Pancreas (tissue), 10 donors: ENCODE measurements at regions not wholly inside any gene's neighbourhood (a gene's known extent, or its start where the extent isn't known, plus 50 kb on each side); places are given as distances from the start of the nearest gene placed in this dataset.

Experiments
- ATAC-seq, 4 donors: fragments of 200-7000 bp; cut with Tn5 transposase; one replicate each; pipeline versions ENCODE4 v1.8.0 to v1.9.1; 2020; ENCODE audit warnings: mild to moderate bottlenecking in 4 of 4, moderate library complexity in 4 of 4
- DNase-seq, 6 donors: peaks; one replicate each; pipeline ENCODE4 v3.0.0-alpha.2; 2020
- FAIRE-seq: peaks from 2 replicates; lab custom pipeline; 2012; peaks lifted over from hg19 to GRCh38; lab: Jason Lieb, UNC
- H3K27ac ChIP-seq, 4 donors: fragments of 200-600 bp; sonication (generic); 1 replicate in 3 of 4; 2 replicates in 1 of 4; pipeline versions ENCODE4 v1.5.0 to v1.8.0; 2020
- H3K27me3 ChIP-seq, 4 donors: fragments of 200-600 bp; one replicate each; pipeline ENCODE4 v1.8.0; 2021
- H3K36me3 ChIP-seq, 3 donors: fragments of 200-600 bp; sonication (generic) in 1 of 3; one replicate each; pipeline versions ENCODE4 v1.5.0 to v1.8.0; 2020 to 2021
- H3K4me1 ChIP-seq, 3 donors: fragments of 200-600 bp; one replicate each; pipeline ENCODE4 v1.8.0; 2021
- H3K4me3 ChIP-seq, 4 donors: fragments of 200-600 bp; sonication (generic) in 2 of 4; one replicate each; pipeline versions ENCODE4 v1.5.0 to v1.8.0; 2020 to 2021
- H3K9me3 ChIP-seq, 4 donors: fragments of 200-600 bp; one replicate each; pipeline ENCODE4 v1.8.0; 2021
- CTCF ChIP-seq, 4 donors: fragments of 200-600 bp; sonication (generic) in 3 of 4; IDR thresholded peaks; one replicate each; pipeline versions ENCODE4 v1.5.0 to v1.8.0; 2021; ENCODE audit warnings: antibody characterized with exemption in 4 of 4
- WGBS, 2 donors: extraction: QIAGEN DNeasy Blood & Tissue Kit; methylation state at CpG; one replicate each; pipeline ENCODE4 v1.1.7; 2013; 5-methylcytosine and 5-hydroxymethylcytosine counted together
- intact Hi-C, 3 donors: fragments of 100-400 bp; cut with DNase I; formaldehyde crosslinking; loops; one replicate each; pipeline versions ENCODE4 v1.11.1 to v1.14.2; 2022
- donor health status: healthy with polysubstance abuse.
- donor health status: DM: no; HTN: no; CAD: no; lungs with moderate emphysema.
- donor health status: DM: no; HTN: no; CAD: no.
- donor health status: control.
- donor health status: control.
- donor health status: Bipolar disorder and iron deficiency.
- donor health status: DM: yes; HTN: yes; CAD: no.
- donor health status: DM: no; HTN: no; CAD: no.
- donor health status: DM: no; HTN: no; CAD: no.
- donor health status: DM: yes; HTN: yes; CAD: no.

- Histone ChIP-seq H3K27ac (peak overlapping the region; percentile 40 to 82 (median 63)), H3K36me3 (no peaks in the 10 kb centered on the region), H3K9me3 (no peaks in the 10 kb centered on the region), H3K4me1 (peaks cover 13 to 28% (median 13%) of the 10 kb centered on the region in 3 donors), H3K4me3 (no peak overlapping the region), H3K27me3 (no peaks in the 10 kb centered on the region)
- DNase-seq (peak in 4 of 6 donors; percentile 43 to 70 (median 62)), ATAC-seq (peak; percentile 88 to 96 (median 93)), FAIRE-seq (peak; percentile 91)
- no peak for TF ChIP-seq CTCF (IDR thresholded peaks at IDR 0.05)
- intact Hi-C loops: no loop called here
- WGBS, 2 donors: 9 to 11% methylated on average over 8 of the region's 8 CpGs
Observed at GRCh38 chr12:46473634-46474329, 101.2 kb upstream of the SLC38A2 start.

- peak; percentile 34 for FAIRE-seq
- peak overlapping the region; percentile 40 to 82 (median 63) for H3K27ac ChIP-seq
- peaks cover 13 to 28% (median 13%) of the 10 kb centered on the region in 3 donors for H3K4me1 ChIP-seq
- intact Hi-C loops: no loop called here
- no peaks in the 10 kb centered on the region for H3K9me3 ChIP-seq
- H3K27me3 ChIP-seq: no peaks in the 10 kb centered on the region
- peak; percentile 65 to 83 (median 80) for ATAC-seq
- no peak overlapping the region for H3K4me3 ChIP-seq
- WGBS, 2 donors: 7 to 9% methylated on average over 4 of the region's 4 CpGs
- peak in 1 of 6 donors; percentile 19 for DNase-seq
- no peaks in the 10 kb centered on the region for H3K36me3 ChIP-seq
- no peak for TF ChIP-seq CTCF (IDR thresholded peaks at IDR 0.05)
Observed at GRCh38 chr12:46472893-46473633, 100.5 kb upstream of the SLC38A2 start.

- no peak for TF ChIP-seq CTCF (IDR thresholded peaks at IDR 0.05)
- FAIRE-seq (no peak), DNase-seq (no peak), ATAC-seq (no peak)
- Histone ChIP-seq H3K27ac (no peak overlapping the region), H3K36me3 (no peaks in the 10 kb centered on the region), H3K4me3 (no peak overlapping the region), H3K27me3 (no peaks in the 10 kb centered on the region), H3K4me1 (peaks cover 13 to 28% (median 13%) of the 10 kb centered on the region in 3 donors), H3K9me3 (no peaks in the 10 kb centered on the region)
- WGBS, 2 donors: 53 to 62% methylated on average over 5 of the region's 5 CpGs
- intact Hi-C loops: no loop called here
Observed at GRCh38 chr12:46472144-46472705, 99.7 kb upstream of the SLC38A2 start.

DNA sequence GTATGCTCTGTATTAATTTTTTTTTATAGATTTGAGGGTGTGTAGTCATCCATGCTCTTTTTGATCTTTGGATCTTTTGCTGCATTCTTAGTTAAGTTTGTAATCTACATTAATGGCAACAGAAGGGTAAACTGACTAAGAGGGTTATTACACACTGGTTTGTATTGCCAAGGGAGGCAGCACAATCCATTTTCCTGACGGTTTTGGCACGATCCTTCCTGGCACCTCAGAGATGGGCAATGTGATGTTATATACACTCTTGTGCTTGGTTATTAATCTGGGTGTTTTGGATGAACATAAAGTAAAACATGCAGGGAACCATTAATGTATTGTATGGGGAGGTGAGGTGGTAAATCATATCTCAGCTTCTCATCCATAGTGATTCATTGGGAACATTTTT is 98.8 kb upstream of the SLC38A2 start:
- DNase-seq (no peak), FAIRE-seq (no peak), ATAC-seq (no peak)
- Histone ChIP-seq H3K36me3 (no peaks in the 10 kb centered on the region), H3K4me1 (peaks cover 13 to 28% (median 13%) of the 10 kb centered on the region in 3 donors), H3K9me3 (no peaks in the 10 kb centered on the region), H3K4me3 (no peak overlapping the region), H3K27ac (no peak overlapping the region), H3K27me3 (no peaks in the 10 kb centered on the region)
- TF ChIP-seq CTCF (IDR thresholded peaks at IDR 0.05): no peak
- 73 to 79% methylated on average over 2 of the region's 2 CpGs for WGBS, 2 donors
- intact Hi-C loops: no loop called here
